Loucy (cell line): ENCODE measurements at regions not wholly inside any gene's neighbourhood (a gene's known extent, or its start where the extent isn't known, plus 50 kb on each side); places are given as distances from the start of the nearest gene placed in this dataset.
"Not testable (repeated sequence)": the region's sequence is repeated elsewhere in the genome, so short reads cannot be mapped to it uniquely, and the experiment has no call there.

Experiments used
- CTCF ChIP-seq: fragments of 200-600 bp; sonication (generic); conservative IDR thresholded peaks from 2 replicates; pipeline ENCODE4 v1.5.1; 2014; ENCODE audit warnings: mild to moderate bottlenecking, antibody characterized with exemption, low read length
- EZH2phosphoT487 ChIP-seq: fragments of 200-600 bp; IDR thresholded peaks from 2 replicates; pipeline ENCODE4 v1.6.1; 2018; ENCODE audit warnings: antibody characterized with exemption, mild to moderate bottlenecking, moderate library complexity, borderline replicate concordance

DNA sequence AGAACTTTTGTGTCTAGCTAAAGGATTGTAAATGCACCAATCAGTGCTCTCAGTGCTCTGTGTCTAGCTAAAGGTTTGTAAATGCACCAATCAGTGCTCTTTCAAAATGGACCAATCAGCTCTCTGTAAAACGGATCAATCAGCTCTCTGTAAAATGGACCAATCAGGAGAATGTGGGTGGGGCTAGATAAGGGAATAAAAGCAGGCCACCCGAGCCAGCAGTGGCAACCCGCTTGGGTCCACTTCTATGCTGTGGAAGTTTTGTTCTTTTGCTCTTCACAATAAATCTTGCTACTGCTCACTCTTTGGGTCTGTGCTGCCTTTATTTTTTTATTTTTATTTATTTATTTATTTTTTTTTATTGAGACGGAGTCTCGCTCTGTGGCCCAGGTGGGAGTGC, 957.3 kb upstream of the GJE1 start:
- TF ChIP-seq CTCF, EZH2phosphoT487: not testable (repeated sequence)
